ENCODE measurements at regions not wholly inside any gene's neighbourhood (a gene's known extent, or its start where the extent isn't known, plus 50 kb on each side); places are given as distances from the start of the nearest gene placed in this dataset.

- Histone ChIP-seq H3K4me3 (ENCODE audit: low read length) (no peak overlapping the region), H3K27ac (ENCODE audit: low read length) (no peak overlapping the region), H3K27me3 (ENCODE audit: control insufficient read depth, insufficient read depth, low read length) (no peaks in the 10 kb centered on the region), H3K36me3 (ENCODE audit: control insufficient read depth, insufficient read depth, low read length) (no peaks in the 10 kb centered on the region), H3K4me1 (ENCODE audit: control insufficient read depth, insufficient read depth, low read length) (no peaks in the 10 kb centered on the region), H3K9me3 (ENCODE audit: control insufficient read depth, low read depth, low read length) (no peaks in the 10 kb centered on the region)
- DNase-seq, result no peak
Observed at GRCh38 chr7:113402482-113402881, 284.1 kb upstream of the SMIM30 start.

GRCh38 chr7:113402005-113402404, 283.7 kb upstream of the SMIM30 start:
- Histone ChIP-seq H3K4me1 (ENCODE audit: control insufficient read depth, insufficient read depth, low read length) (no peaks in the 10 kb centered on the region), H3K9me3 (ENCODE audit: control insufficient read depth, low read depth, low read length) (no peaks in the 10 kb centered on the region), H3K4me3 (ENCODE audit: low read length) (no peak overlapping the region), H3K27me3 (ENCODE audit: control insufficient read depth, insufficient read depth, low read length) (no peaks in the 10 kb centered on the region), H3K36me3 (ENCODE audit: control insufficient read depth, insufficient read depth, low read length) (no peaks in the 10 kb centered on the region), H3K27ac (ENCODE audit: low read length) (no peak overlapping the region)
- no peak for DNase-seq
- no CpG with 5 or more reads among the region's 2 CpGs for WGBS (ENCODE audit: insufficient coverage, low lambda C conversion rate)

GRCh38 chr7:113394856-113395255, 276.5 kb upstream of the SMIM30 start:
- H3K27ac ChIP-seq (ENCODE audit: low read length), result no peak overlapping the region
- no peaks in the 10 kb centered on the region for H3K27me3 ChIP-seq (ENCODE audit: control insufficient read depth, insufficient read depth, low read length)
- 80% methylated on average over 1 of the region's 3 CpGs for WGBS (ENCODE audit: insufficient coverage, low lambda C conversion rate)
- no peaks in the 10 kb centered on the region for H3K36me3 ChIP-seq (ENCODE audit: control insufficient read depth, insufficient read depth, low read length)
- no peaks in the 10 kb centered on the region for H3K9me3 ChIP-seq (ENCODE audit: control insufficient read depth, low read depth, low read length)
- no peak overlapping the region for H3K4me3 ChIP-seq (ENCODE audit: low read length)
- H3K4me1 ChIP-seq (ENCODE audit: control insufficient read depth, insufficient read depth, low read length), result no peaks in the 10 kb centered on the region
- no peak for DNase-seq

- H3K4me3 ChIP-seq (ENCODE audit: low read length), result no peak overlapping the region
- H3K27ac ChIP-seq (ENCODE audit: low read length), result no peak overlapping the region
- H3K27me3 ChIP-seq (ENCODE audit: control insufficient read depth, insufficient read depth, low read length), result no peaks in the 10 kb centered on the region
- DNase-seq, result no peak
- no peaks in the 10 kb centered on the region for H3K9me3 ChIP-seq (ENCODE audit: control insufficient read depth, low read depth, low read length)
- H3K4me1 ChIP-seq (ENCODE audit: control insufficient read depth, insufficient read depth, low read length), result no peaks in the 10 kb centered on the region
- H3K36me3 ChIP-seq (ENCODE audit: control insufficient read depth, insufficient read depth, low read length), result no peaks in the 10 kb centered on the region
- WGBS (ENCODE audit: insufficient coverage, low lambda C conversion rate), result 100% methylated on average over 1 of the region's 2 CpGs
Observed at GRCh38 chr7:113392841-113393540, 274.6 kb upstream of the SMIM30 start.

GRCh38 chr7:113392421-113392820, 274.1 kb upstream of the SMIM30 start:
- Histone ChIP-seq H3K27me3 (ENCODE audit: control insufficient read depth, insufficient read depth, low read length) (no peaks in the 10 kb centered on the region), H3K4me1 (ENCODE audit: control insufficient read depth, insufficient read depth, low read length) (no peaks in the 10 kb centered on the region), H3K9me3 (ENCODE audit: control insufficient read depth, low read depth, low read length) (no peaks in the 10 kb centered on the region), H3K4me3 (ENCODE audit: low read length) (no peak overlapping the region), H3K27ac (ENCODE audit: low read length) (no peak overlapping the region), H3K36me3 (ENCODE audit: control insufficient read depth, insufficient read depth, low read length) (no peaks in the 10 kb centered on the region)
- no CpG with 5 or more reads among the region's 6 CpGs for WGBS (ENCODE audit: insufficient coverage, low lambda C conversion rate)
- DNase-seq, result no peak

GRCh38 chr7:113389112-113389646, 270.8 kb upstream of the SMIM30 start:
- Histone ChIP-seq H3K27me3 (ENCODE audit: control insufficient read depth, insufficient read depth, low read length) (no peaks in the 10 kb centered on the region), H3K27ac (ENCODE audit: low read length) (no peak overlapping the region), H3K36me3 (ENCODE audit: control insufficient read depth, insufficient read depth, low read length) (no peaks in the 10 kb centered on the region), H3K4me1 (ENCODE audit: control insufficient read depth, insufficient read depth, low read length) (no peaks in the 10 kb centered on the region), H3K9me3 (ENCODE audit: control insufficient read depth, low read depth, low read length) (no peaks in the 10 kb centered on the region), H3K4me3 (ENCODE audit: low read length) (no peak overlapping the region)
- no peak for DNase-seq
- 63% methylated on average over 1 of the region's 2 CpGs for WGBS (ENCODE audit: insufficient coverage, low lambda C conversion rate)

GRCh38 chr7:113383638-113384037, 265.3 kb upstream of the SMIM30 start:
- Histone ChIP-seq H3K4me3 (ENCODE audit: low read length) (no peak overlapping the region), H3K27me3 (ENCODE audit: control insufficient read depth, insufficient read depth, low read length) (no peaks in the 10 kb centered on the region), H3K4me1 (ENCODE audit: control insufficient read depth, insufficient read depth, low read length) (no peaks in the 10 kb centered on the region), H3K36me3 (ENCODE audit: control insufficient read depth, insufficient read depth, low read length) (no peaks in the 10 kb centered on the region), H3K27ac (ENCODE audit: low read length) (no peak overlapping the region), H3K9me3 (ENCODE audit: control insufficient read depth, low read depth, low read length) (no peaks in the 10 kb centered on the region)
- no peak for DNase-seq
- 96% methylated on average over 2 of the region's 3 CpGs for WGBS (ENCODE audit: insufficient coverage, low lambda C conversion rate)

- Histone ChIP-seq H3K36me3 (ENCODE audit: control insufficient read depth, insufficient read depth, low read length) (no peaks in the 10 kb centered on the region), H3K27ac (ENCODE audit: low read length) (no peak overlapping the region), H3K9me3 (ENCODE audit: control insufficient read depth, low read depth, low read length) (no peaks in the 10 kb centered on the region), H3K4me3 (ENCODE audit: low read length) (no peak overlapping the region), H3K4me1 (ENCODE audit: control insufficient read depth, insufficient read depth, low read length) (no peaks in the 10 kb centered on the region), H3K27me3 (ENCODE audit: control insufficient read depth, insufficient read depth, low read length) (no peaks in the 10 kb centered on the region)
- no peak for DNase-seq
- WGBS (ENCODE audit: insufficient coverage, low lambda C conversion rate), result no CpG with 5 or more reads among the region's 3 CpGs
Observed at GRCh38 chr7:113379746-113380145, 261.4 kb upstream of the SMIM30 start.

GRCh38 chr7:113374955-113375354, 256.6 kb upstream of the SMIM30 start:
- Histone ChIP-seq H3K27me3 (ENCODE audit: control insufficient read depth, insufficient read depth, low read length) (no peaks in the 10 kb centered on the region), H3K27ac (ENCODE audit: low read length) (no peak overlapping the region), H3K4me3 (ENCODE audit: low read length) (no peak overlapping the region), H3K4me1 (ENCODE audit: control insufficient read depth, insufficient read depth, low read length) (no peaks in the 10 kb centered on the region), H3K36me3 (ENCODE audit: control insufficient read depth, insufficient read depth, low read length) (no peaks in the 10 kb centered on the region), H3K9me3 (ENCODE audit: control insufficient read depth, low read depth, low read length) (no peaks in the 10 kb centered on the region)
- 100% methylated on average over 1 of the region's 2 CpGs for WGBS (ENCODE audit: insufficient coverage, low lambda C conversion rate)
- no peak for DNase-seq

GRCh38 chr7:113373863-113374262, 255.5 kb upstream of the SMIM30 start:
- Histone ChIP-seq H3K36me3 (ENCODE audit: control insufficient read depth, insufficient read depth, low read length) (no peaks in the 10 kb centered on the region), H3K4me1 (ENCODE audit: control insufficient read depth, insufficient read depth, low read length) (no peaks in the 10 kb centered on the region), H3K27ac (ENCODE audit: low read length) (no peak overlapping the region), H3K4me3 (ENCODE audit: low read length) (no peak overlapping the region), H3K9me3 (ENCODE audit: control insufficient read depth, low read depth, low read length) (no peaks in the 10 kb centered on the region), H3K27me3 (ENCODE audit: control insufficient read depth, insufficient read depth, low read length) (no peaks in the 10 kb centered on the region)
- WGBS (ENCODE audit: insufficient coverage, low lambda C conversion rate), result no CpG with 5 or more reads among the region's 2 CpGs
- DNase-seq, result no peak

GRCh38 chr7:113371416-113372043, 253.2 kb upstream of the SMIM30 start:
- no peaks in the 10 kb centered on the region for H3K4me1 ChIP-seq (ENCODE audit: control insufficient read depth, insufficient read depth, low read length)
- WGBS (ENCODE audit: insufficient coverage, low lambda C conversion rate), result 82% methylated on average over 2 of the region's 4 CpGs
- H3K27me3 ChIP-seq (ENCODE audit: control insufficient read depth, insufficient read depth, low read length), result no peaks in the 10 kb centered on the region
- no peak overlapping the region for H3K27ac ChIP-seq (ENCODE audit: low read length)
- H3K4me3 ChIP-seq (ENCODE audit: low read length), result no peak overlapping the region
- DNase-seq, result no peak
- H3K36me3 ChIP-seq (ENCODE audit: control insufficient read depth, insufficient read depth, low read length), result no peaks in the 10 kb centered on the region
- H3K9me3 ChIP-seq (ENCODE audit: control insufficient read depth, low read depth, low read length), result no peaks in the 10 kb centered on the region
